ENCODE measurements at regions not wholly inside any gene's neighbourhood (a gene's known extent, or its start where the extent isn't known, plus 50 kb on each side); places are given as distances from the start of the nearest gene placed in this dataset.
A peak's percentile ranks its signal among the peaks of the same experiment; 100 is the strongest.

DNA sequence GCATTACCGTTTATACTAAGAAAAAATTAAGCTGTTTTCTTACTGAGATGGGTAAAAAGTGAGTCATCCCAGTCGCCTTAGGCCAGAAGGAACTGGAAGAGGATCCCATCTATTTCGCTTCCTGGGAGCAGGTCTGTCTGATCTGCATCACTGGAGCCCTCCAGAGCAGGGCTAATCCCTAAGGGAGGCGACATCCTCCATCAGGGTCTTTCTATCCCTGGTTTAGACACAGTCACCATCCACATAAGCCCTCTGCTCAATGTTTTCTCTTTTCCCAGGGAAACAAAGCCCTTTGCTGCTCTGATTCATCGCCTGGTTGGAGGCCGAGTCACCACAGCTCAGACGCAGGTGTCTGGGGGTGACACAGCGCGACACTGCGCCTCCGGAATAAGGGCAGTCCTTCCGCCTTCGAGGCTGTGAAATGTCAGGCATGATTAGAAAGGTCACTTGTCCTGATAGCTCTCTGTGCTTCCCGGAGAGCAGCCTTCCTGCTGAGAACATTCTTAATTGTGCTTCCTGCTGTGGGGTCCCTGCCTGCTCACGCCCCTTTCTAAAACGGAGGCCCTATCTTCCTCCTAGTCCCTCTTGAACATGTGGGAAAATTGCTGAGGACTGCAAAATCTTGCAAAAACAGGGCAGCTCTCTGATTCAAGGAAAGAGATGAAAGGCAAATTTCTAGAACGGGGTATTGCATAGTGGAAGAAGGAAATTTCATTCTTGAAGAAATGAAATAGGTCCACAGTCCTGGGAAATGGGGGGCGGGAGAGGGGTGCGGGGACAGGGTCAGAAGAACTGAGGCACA lies 56.3 kb downstream of the MARCHF4 start:
- H3K23ac ChIP-seq (ENCODE audit: insufficient read length, low read depth, low read length): no peak overlapping the region
- H3K4me1 ChIP-seq (ENCODE audit: insufficient read depth, low read length): peaks cover 4% of the 10 kb centered on the region; the same call in 1 of the 2 replicates
- H4K20me1 ChIP-seq (ENCODE audit: control insufficient read depth, insufficient read depth, insufficient read length): no peaks in the 10 kb centered on the region
- H2BK120ac ChIP-seq (ENCODE audit: low read depth, low read length, poor library complexity, severe bottlenecking): no peak overlapping the region
- H2BK12ac ChIP-seq (ENCODE audit: insufficient read length, low read depth, low read length): no peak overlapping the region
- H3K14ac ChIP-seq (ENCODE audit: insufficient read depth, low read length): no peak overlapping the region
- no peak overlapping the region for H2BK20ac ChIP-seq (ENCODE audit: low read depth, low read length, poor library complexity, severe bottlenecking)
- H4K8ac ChIP-seq (replicated peaks; ENCODE audit: insufficient read length, low read depth, low read length): no peak overlapping the region
- H3K4me2 ChIP-seq (ENCODE audit: insufficient read depth, insufficient read length, low read length): no peak overlapping the region
- H4K5ac ChIP-seq (ENCODE audit: insufficient read length, low read depth, low read length): no peak overlapping the region
- no peak overlapping the region for H3K56ac ChIP-seq (ENCODE audit: insufficient read length, low read depth, low read length)
- H3K9me3 ChIP-seq (ENCODE audit: control insufficient read depth, low read depth, low read length): no peaks in the 10 kb centered on the region
- no peak overlapping the region for H2BK5ac ChIP-seq (ENCODE audit: insufficient read length, low read length)
- no peaks in the 10 kb centered on the region for H3K23me2 ChIP-seq (ENCODE audit: insufficient read length, low read depth, low read length, poor library complexity, severe bottlenecking)
- H3K9ac ChIP-seq (ENCODE audit: extremely low read depth, insufficient read length, low read length): no peak overlapping the region
- no peak overlapping the region for H3K18ac ChIP-seq (ENCODE audit: insufficient read length, low read depth, low read length)
- no peaks in the 10 kb centered on the region for H3K27me3 ChIP-seq (ENCODE audit: insufficient read depth, low read length)
- H4K91ac ChIP-seq (ENCODE audit: insufficient read length, low read depth, low read length): no peak overlapping the region
- H3K79me2 ChIP-seq (ENCODE audit: insufficient read depth, low read length): no peaks in the 10 kb centered on the region
- no peak overlapping the region for H3K27ac ChIP-seq (ENCODE audit: insufficient read length, low read depth, low read length)
- no peak overlapping the region for H2AFZ ChIP-seq (ENCODE audit: low read length)
- no peaks in the 10 kb centered on the region for H3K79me1 ChIP-seq (ENCODE audit: insufficient read depth, low read depth, low read length, poor library complexity, severe bottlenecking)
- Mint-ChIP-seq H3K27ac (peak overlapping the region in 1 of 3 experiments; percentile 8; a peak in 1 of 7 replicates), H3K36me3 (ENCODE audit: insufficient read depth in 1 of 3, low read depth in 3 of 3) (no peaks in the 10 kb centered on the region), H3K4me1 (peaks cover 28 to 37% of the 10 kb centered on the region in 2 experiments), H3K4me3 (no peak overlapping the region), H3K9me3 (no peaks in the 10 kb centered on the region; a peak in 1 of 5 replicates), H3K27me3 (ENCODE audit: low read depth) (peaks cover 3% of the 10 kb centered on the region)
- H2BK15ac ChIP-seq (ENCODE audit: low read depth, low read length): no peak overlapping the region
- peak; percentile 42 for DNase-seq
- TF ChIP-seq CTCF (conservative IDR thresholded peaks at IDR 0.05): no peak
- H3K4ac ChIP-seq (ENCODE audit: low read depth, low read length): no peak overlapping the region
- no peak overlapping the region for H2AK5ac ChIP-seq (ENCODE audit: insufficient read length, low read length)
- WGBS (ENCODE audit: extremely low coverage, insufficient read length, low lambda C conversion rate): no CpG with 5 or more reads among the region's 19 CpGs
- no peak overlapping the region for H3T11ph ChIP-seq (ENCODE audit: low read length)
